Testis (tissue), 2 donors: ENCODE measurements at regions not wholly inside any gene's neighbourhood (a gene's known extent, or its start where the extent isn't known, plus 50 kb on each side); places are given as distances from the start of the nearest gene placed in this dataset.

Experiments used
- POLR2A ChIP-seq: fragments of 450-650 bp; IDR thresholded peaks from one replicate; pipeline ENCODE4 v1.6.1; 2017; ENCODE audit warnings: antibody characterized with exemption, mild to moderate bottlenecking, moderate library complexity
- TF ChIP-seq, protein P1 (sequence below), 3 experiments: fragments of 450-650 bp in 2 of 3; fragments of 200-600 bp in 1 of 3; sonication (generic) in 1 of 3; IDR thresholded peaks; one replicate each; pipeline ENCODE4 v1.5.1; 2016 to 2019; ENCODE audit warnings: antibody characterized with exemption in 3 of 3, mild to moderate bottlenecking in 2 of 3, moderate library complexity in 1 of 3

DNA sequence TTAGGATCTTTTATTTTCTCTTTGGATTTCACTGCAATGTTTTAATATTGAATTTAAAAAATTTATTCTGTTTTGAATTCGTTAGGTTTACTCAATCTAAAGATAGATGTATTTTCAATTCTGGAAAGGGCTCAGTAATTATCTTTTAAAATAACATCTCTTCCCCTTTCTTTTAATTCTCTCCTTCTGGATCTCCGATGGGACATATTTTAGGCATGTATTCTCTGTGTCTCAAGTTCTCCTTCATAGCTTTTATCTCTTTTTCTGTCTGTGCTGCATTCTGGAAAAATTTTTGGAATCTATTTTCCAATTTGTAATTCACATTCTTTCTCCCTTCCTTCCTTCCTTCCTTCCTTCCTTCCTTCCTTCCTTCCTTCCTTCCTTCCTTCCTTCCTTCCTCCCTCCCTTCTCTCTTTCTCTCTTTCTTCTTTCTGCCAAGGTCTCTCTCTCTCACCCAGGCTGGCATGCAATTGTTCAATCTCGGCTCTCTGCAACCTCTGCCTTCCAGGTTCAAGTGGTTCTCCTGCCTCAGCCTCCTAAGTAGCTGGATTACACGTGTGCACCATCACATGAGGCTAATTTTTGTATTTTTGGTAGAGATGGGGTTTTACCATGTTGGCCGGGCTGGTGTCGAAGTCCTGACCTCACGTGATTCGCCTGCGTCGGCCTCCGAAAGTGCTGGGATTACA, 98.5 kb upstream of the CTTNBP2 start:
- TF ChIP-seq, protein P1, sequence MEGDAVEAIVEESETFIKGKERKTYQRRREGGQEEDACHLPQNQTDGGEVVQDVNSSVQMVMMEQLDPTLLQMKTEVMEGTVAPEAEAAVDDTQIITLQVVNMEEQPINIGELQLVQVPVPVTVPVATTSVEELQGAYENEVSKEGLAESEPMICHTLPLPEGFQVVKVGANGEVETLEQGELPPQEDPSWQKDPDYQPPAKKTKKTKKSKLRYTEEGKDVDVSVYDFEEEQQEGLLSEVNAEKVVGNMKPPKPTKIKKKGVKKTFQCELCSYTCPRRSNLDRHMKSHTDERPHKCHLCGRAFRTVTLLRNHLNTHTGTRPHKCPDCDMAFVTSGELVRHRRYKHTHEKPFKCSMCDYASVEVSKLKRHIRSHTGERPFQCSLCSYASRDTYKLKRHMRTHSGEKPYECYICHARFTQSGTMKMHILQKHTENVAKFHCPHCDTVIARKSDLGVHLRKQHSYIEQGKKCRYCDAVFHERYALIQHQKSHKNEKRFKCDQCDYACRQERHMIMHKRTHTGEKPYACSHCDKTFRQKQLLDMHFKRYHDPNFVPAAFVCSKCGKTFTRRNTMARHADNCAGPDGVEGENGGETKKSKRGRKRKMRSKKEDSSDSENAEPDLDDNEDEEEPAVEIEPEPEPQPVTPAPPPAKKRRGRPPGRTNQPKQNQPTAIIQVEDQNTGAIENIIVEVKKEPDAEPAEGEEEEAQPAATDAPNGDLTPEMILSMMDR (IDR thresholded peaks at IDR 0.05): no peak
- TF ChIP-seq POLR2A: no peak
